Tibial artery (tissue), 4 donors: ENCODE measurements at regions not wholly inside any gene's neighbourhood (a gene's known extent, or its start where the extent isn't known, plus 50 kb on each side); places are given as distances from the start of the nearest gene placed in this dataset.

Experiments
- DNase-seq, 2 donors: peaks; one replicate each; pipeline ENCODE4 v3.0.0-alpha.2; 2019
- H3K27ac ChIP-seq, 2 donors: fragments of 200-600 bp; sonication (generic) in 1 of 2; 1 replicate in 1 of 2; 2 replicates in 1 of 2; pipeline ENCODE4 v1.5.1; 2018 to 2019; ENCODE audit warnings: mild to moderate bottlenecking in 1 of 2
- H3K27me3 ChIP-seq, 2 donors: fragments of 200-600 bp; sonication (generic) in 1 of 2; one replicate each; pipeline versions ENCODE4 v1.5.1 to v1.6.0; 2016 to 2019
- H3K36me3 ChIP-seq, 3 donors: fragments of 200-600 bp; sonication (generic) in 2 of 3; one replicate each; pipeline ENCODE4 v1.5.1; 2016 to 2019; ENCODE audit warnings: mild to moderate bottlenecking in 2 of 3
- H3K4me1 ChIP-seq, 4 donors: fragments of 200-600 bp; sonication (generic) in 2 of 4; 1 replicate in 3 of 4; 2 replicates in 1 of 4; pipeline ENCODE4 v1.5.1; 2016 to 2019
- H3K4me3 ChIP-seq, 2 donors: fragments of 200-600 bp; sonication (generic) in 1 of 2; 1 replicate in 1 of 2; 2 replicates in 1 of 2; pipeline ENCODE4 v1.5.1; 2018 to 2019; ENCODE audit warnings: mild to moderate bottlenecking in 2 of 2
- H3K9me3 ChIP-seq, 3 donors: fragments of 200-600 bp; sonication (generic) in 1 of 3; one replicate each; pipeline ENCODE4 v1.5.1; 2016 to 2019
- CTCF ChIP-seq, 2 experiments: fragments of 200-600 bp in 1 of 2; fragments of 450-650 bp in 1 of 2; IDR thresholded peaks; one replicate each; pipeline ENCODE4 v1.5.1; 2017 to 2019; ENCODE audit warnings: antibody characterized with exemption in 2 of 2, mild to moderate bottlenecking in 1 of 2, moderate library complexity in 1 of 2
- intact Hi-C: fragments of 100-400 bp; cut with DNase I; formaldehyde crosslinking; loops from one replicate; pipeline ENCODE4 v1.15.0; 2023; ENCODE audit warnings: low total_unique reads

DNA sequence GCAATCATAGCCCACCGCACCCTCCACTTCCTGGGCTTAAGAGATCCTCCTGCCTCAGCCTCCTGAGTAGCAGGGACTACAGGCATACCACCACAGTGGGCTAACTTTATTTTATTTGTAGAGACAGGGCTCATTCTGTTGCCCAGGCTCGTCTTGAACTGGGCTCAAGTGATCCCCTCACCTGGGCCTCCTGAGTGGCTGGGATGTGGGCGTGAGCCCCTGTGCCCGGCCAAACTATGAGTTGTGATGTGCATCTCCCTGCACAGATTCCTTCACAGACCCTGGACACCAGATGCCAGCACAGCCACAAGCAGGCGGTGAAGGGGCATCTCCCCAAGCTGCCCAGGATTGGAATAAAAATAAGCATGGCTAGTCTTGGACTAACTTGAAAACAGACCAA lies 244.9 kb upstream of the IRX1 start:
- Histone ChIP-seq H3K27me3 (peaks cover 0 to 3% of the 10 kb centered on the region in 2 donors), H3K36me3 (no peaks in the 10 kb centered on the region), H3K9me3 (no peaks in the 10 kb centered on the region), H3K4me3 (no peak overlapping the region), H3K27ac (no peak overlapping the region), H3K4me1 (no peaks in the 10 kb centered on the region)
- DNase-seq: peak in 1 of 2 donors; percentile 17
- no peak for TF ChIP-seq CTCF (IDR thresholded peaks at IDR 0.05)
- intact Hi-C loops: no loop called here

GRCh38 chr5:3349704-3350565 lies 245.7 kb upstream of the IRX1 start:
- TF ChIP-seq CTCF (IDR thresholded peaks at IDR 0.05): no peak
- Histone ChIP-seq H3K27me3 (peaks cover 0 to 3% of the 10 kb centered on the region in 2 donors), H3K4me1 (no peaks in the 10 kb centered on the region), H3K27ac (no peak overlapping the region), H3K36me3 (no peaks in the 10 kb centered on the region), H3K9me3 (no peaks in the 10 kb centered on the region), H3K4me3 (no peak overlapping the region)
- intact Hi-C loops: no loop called here
- DNase-seq: peak in 1 of 2 donors; percentile 20

- no peak overlapping the region for H3K4me3 ChIP-seq
- no peak for TF ChIP-seq CTCF (IDR thresholded peaks at IDR 0.05)
- H3K27ac ChIP-seq: no peak overlapping the region
- intact Hi-C loops: no loop called here
- DNase-seq: peak in 1 of 2 donors; percentile 21
- no peaks in the 10 kb centered on the region for H3K9me3 ChIP-seq
- H3K4me1 ChIP-seq: no peaks in the 10 kb centered on the region
- no peaks in the 10 kb centered on the region for H3K36me3 ChIP-seq
- peaks cover 0 to 3% of the 10 kb centered on the region in 2 donors for H3K27me3 ChIP-seq
Measured at GRCh38 chr5:3348576-3349535, 246.8 kb upstream of the IRX1 start.

GRCh38 chr5:3347741-3348140 lies 247.9 kb upstream of the IRX1 start:
- Histone ChIP-seq H3K9me3 (no peaks in the 10 kb centered on the region), H3K4me3 (no peak overlapping the region), H3K27ac (no peak overlapping the region), H3K4me1 (no peaks in the 10 kb centered on the region), H3K36me3 (no peaks in the 10 kb centered on the region), H3K27me3 (peaks cover 0 to 3% of the 10 kb centered on the region in 2 donors)
- intact Hi-C loops: no loop called here
- no peak for DNase-seq
- no peak for TF ChIP-seq CTCF (IDR thresholded peaks at IDR 0.05)

DNA sequence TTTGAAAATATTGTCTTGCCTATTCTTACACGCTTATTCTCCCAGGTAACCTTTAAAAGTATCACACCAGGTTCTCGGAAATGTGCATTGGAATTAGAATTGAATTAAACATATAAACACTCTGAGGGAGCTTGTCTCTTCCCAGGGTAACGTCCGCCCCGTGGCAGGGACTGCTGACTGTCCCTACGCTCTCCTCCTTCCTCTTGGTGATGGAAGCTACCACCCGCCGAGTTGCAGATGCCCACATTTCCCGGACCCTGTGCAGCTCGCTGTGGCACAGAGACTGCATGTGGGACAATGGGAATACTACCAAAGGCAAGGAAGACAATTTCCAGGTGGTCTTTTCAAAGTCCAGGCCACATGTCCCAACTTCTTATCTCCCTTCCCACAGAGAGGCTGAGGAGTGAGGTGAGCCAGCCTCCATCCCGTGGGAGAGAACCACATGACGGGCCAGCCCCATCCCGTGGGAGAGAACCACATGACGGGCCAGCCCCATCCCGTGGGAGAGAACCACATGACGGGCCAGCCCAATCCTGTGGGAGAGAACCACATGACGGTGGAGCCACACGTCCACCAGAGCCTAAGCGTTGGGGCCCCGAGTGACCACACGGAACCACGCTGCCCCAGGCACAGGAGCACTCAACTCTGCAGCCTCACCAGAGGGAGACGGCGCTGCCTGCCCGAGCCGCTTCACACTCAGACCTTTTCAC lies 249.4 kb upstream of the IRX1 start:
- intact Hi-C loops: no loop called here
- peak in 1 of 2 donors; percentile 28 for DNase-seq
- H3K27ac ChIP-seq: no peak overlapping the region
- no peaks in the 10 kb centered on the region for H3K36me3 ChIP-seq
- no peak for TF ChIP-seq CTCF (IDR thresholded peaks at IDR 0.05)
- H3K27me3 ChIP-seq: no peaks in the 10 kb centered on the region
- no peaks in the 10 kb centered on the region for H3K9me3 ChIP-seq
- H3K4me1 ChIP-seq: no peaks in the 10 kb centered on the region
- no peak overlapping the region for H3K4me3 ChIP-seq
